HCT116 (cell line): ENCODE measurements at regions not wholly inside any gene's neighbourhood (a gene's known extent, or its start where the extent isn't known, plus 50 kb on each side); places are given as distances from the start of the nearest gene placed in this dataset.

Experiments
- ATAC-seq: fragments of 200-7000 bp; cut with Tn5 transposase; 2 replicates; pipeline ENCODE4 v1.9.1; 2020; ENCODE audit warnings: mild to moderate bottlenecking, moderate library complexity
- BruUV-seq: library from RNA; stranded (reverse); fragments of 400-500 nt; replicated peaks from 2 replicates; lab custom pipeline; 2021; lab: Mats Ljungman, UMichigan
- CTCF ChIA-PET: fragments of 300-600 bp; sonication (Branson Sonifier 250); formaldehyde crosslinking; loops from one replicate; lab custom pipeline; 2021; ENCODE audit warnings: antibody characterized with exemption; lab: Charles Lee
- POLR2A ChIA-PET: fragments of 300-600, 350-600 bp; sonication (Branson Sonifier 250); formaldehyde crosslinking; loops from one replicate; lab custom pipeline; 2021; ENCODE audit warnings: antibody characterized with exemption; lab: Charles Lee
- RAD21 ChIA-PET, 2 experiments: fragments of 300-600 bp; sonication (Branson Sonifier 250); formaldehyde crosslinking; loops; one replicate each; lab custom pipeline; 2023; ENCODE audit warnings: low total read pairs in 2 of 2; ENCODE audit not compliant: uncharacterized antibody in 2 of 2, unreplicated experiment in 2 of 2, low non-redundant PET in 1 of 2; lab: Charles Lee
- DNase-seq: peaks from one replicate; pipeline ENCODE4 v3.0.0-alpha.2; 2010; ENCODE audit warnings: low read depth, low spot score
- H2AFZ ChIP-seq: fragments of 200-600 bp; shearing (Covaris generic), sonication (generic); 2 replicates; pipeline ENCODE4 v1.6.1; 2017; ENCODE audit warnings: low read depth, mixed run types, mixed read lengths, antibody characterized with exemption, low read length; ENCODE audit not compliant: poor library complexity, severe bottlenecking
- H3K27ac ChIP-seq: 2 replicates; pipeline ENCODE4 v1.5.1; 2012; ENCODE audit warnings: low read depth, low read length
- H3K27me3 ChIP-seq: fragments of 200-600 bp; sonication (generic); 2 replicates; pipeline ENCODE4 v1.6.1; 2016; ENCODE audit warnings: mixed run types, low read length, mixed read lengths; ENCODE audit not compliant: insufficient read depth
- H3K36me3 ChIP-seq, 2 experiments: fragments of 200-500 bp in 1 of 2; fragments of 200-600 bp in 1 of 2; sonication (Bioruptor generic) in 1 of 2; sonication (generic) in 1 of 2; 2 replicates each; pipeline versions ENCODE4 v1.5.1 to v1.6.1; 2014 to 2016; ENCODE audit warnings: low read length in 2 of 2, inconsistent platforms in 1 of 2, mixed read lengths in 1 of 2, mixed run types in 1 of 2; ENCODE audit not compliant: insufficient read depth in 2 of 2, control insufficient read depth in 1 of 2
- H3K4me1 ChIP-seq, 2 experiments: fragments of 200-600 bp in 1 of 2; sonication (generic) in 1 of 2; 2 replicates each; pipeline versions ENCODE4 v1.5.1 to v1.6.1; 2012 to 2017; ENCODE audit warnings: low read length in 2 of 2, inconsistent platforms in 1 of 2, mild to moderate bottlenecking in 1 of 2, mixed read lengths in 1 of 2, mixed run types in 1 of 2, moderate library complexity in 1 of 2; ENCODE audit not compliant: insufficient read depth in 2 of 2, control insufficient read depth in 1 of 2
- H3K4me2 ChIP-seq: fragments of 200-600 bp; sonication (generic); 2 replicates; pipeline ENCODE4 v1.6.1; 2017; ENCODE audit warnings: mixed run types, low read length, mixed read lengths
- H3K4me3 ChIP-seq, 2 experiments: fragments of 200-600 bp in 1 of 2; sonication (generic) in 1 of 2; replicated peaks in 1 of 2; 2 replicates each; pipeline ENCODE4 v1.5.1; 2011 to 2016; ENCODE audit warnings: low read length in 2 of 2, control low read depth in 1 of 2, low read depth in 1 of 2, mild to moderate bottlenecking in 1 of 2, mixed read lengths in 1 of 2, mixed run types in 1 of 2
- H3K79me2 ChIP-seq: fragments of 200-600 bp; sonication (generic); 2 replicates; pipeline ENCODE4 v1.6.1; 2017; ENCODE audit warnings: mild to moderate bottlenecking, mixed run types, low read length, moderate library complexity, mixed read lengths; ENCODE audit not compliant: insufficient read depth
- H3K9ac ChIP-seq: fragments of 200-600 bp; sonication (generic); 2 replicates; pipeline ENCODE4 v1.6.1; 2016; ENCODE audit warnings: low read length, mixed read lengths
- H3K9me2 ChIP-seq: fragments of 200-600 bp; sonication (generic), shearing (Covaris generic); 2 replicates; pipeline ENCODE4 v1.6.1; 2017; ENCODE audit warnings: mixed run types, mild to moderate bottlenecking, moderate library complexity; ENCODE audit not compliant: insufficient read depth
- H3K9me3 ChIP-seq, 2 experiments: fragments of 200-500 bp in 1 of 2; fragments of 200-600 bp in 1 of 2; sonication (Bioruptor generic) in 1 of 2; sonication (generic) in 1 of 2; 2 replicates each; pipeline ENCODE4 v1.6.1; 2014 to 2017; ENCODE audit warnings: low read length in 2 of 2, mixed read lengths in 2 of 2, inconsistent platforms in 1 of 2, low read depth in 1 of 2, mild to moderate bottlenecking in 1 of 2, mixed run types in 1 of 2, moderate library complexity in 1 of 2; ENCODE audit not compliant: control insufficient read depth in 1 of 2, insufficient read depth in 1 of 2
- H4K20me1 ChIP-seq: fragments of 200-600 bp; sonication (generic), shearing (Covaris generic); 2 replicates; pipeline ENCODE4 v1.6.1; 2017; ENCODE audit warnings: mixed run types, mild to moderate bottlenecking, moderate library complexity; ENCODE audit not compliant: insufficient read depth
- CBX3 ChIP-seq: IDR thresholded peaks from 2 replicates; pipeline ENCODE4 v1.6.1; 2012; ENCODE audit warnings: low read depth
- CTCF ChIP-seq, 3 experiments: fragments of 200-600 bp in 1 of 3; sonication (generic) in 1 of 3; IDR thresholded peaks in 2 of 3; conservative IDR thresholded peaks in 1 of 3; 2 replicates each; pipeline ENCODE4 v1.5.1; 2012 to 2017; ENCODE audit warnings: low read depth in 2 of 3, low read length in 2 of 3, antibody characterized with exemption in 1 of 3, borderline replicate concordance in 1 of 3, control low read depth in 1 of 3, mild to moderate bottlenecking in 1 of 3, mixed read lengths in 1 of 3, mixed run types in 1 of 3, moderate library complexity in 1 of 3; ENCODE audit not compliant: insufficient read depth in 1 of 3
- FOSL1 ChIP-seq: IDR thresholded peaks from 2 replicates; pipeline ENCODE4 v1.6.1; 2012; ENCODE audit warnings: low read depth
- REST ChIP-seq: IDR thresholded peaks from 2 replicates; pipeline ENCODE4 v1.6.1; 2012; ENCODE audit warnings: low read depth
- SIN3A ChIP-seq: IDR thresholded peaks from 2 replicates; pipeline ENCODE4 v1.6.1; 2012; ENCODE audit warnings: low read depth
- intact Hi-C: fragments of 100-400 bp; cut with micrococcal nuclease; formaldehyde crosslinking; loops from 2 replicates; pipeline ENCODE4 v1.10.0; 2022

- H3K4me2 ChIP-seq = no peak overlapping the region
- no TSS peak for BruUV-seq
- H3K27me3 ChIP-seq = no peaks in the 10 kb centered on the region
- no peaks in the 10 kb centered on the region for H4K20me1 ChIP-seq
- CTCF ChIA-PET = no interaction called here
- no peaks in the 10 kb centered on the region for H3K36me3 ChIP-seq
- POLR2A ChIA-PET = no interaction called here
- intact Hi-C loops = no loop called here
- DNase-seq (no peak), ATAC-seq (no peak)
- H2AFZ ChIP-seq = no peak overlapping the region
- peaks cover 5 to 18% of the 10 kb centered on the region in 2 experiments; a peak in 2 of 4 replicates for H3K9me3 ChIP-seq
- H3K4me3 ChIP-seq = no peak overlapping the region
- H3K9ac ChIP-seq = no peak overlapping the region
- no peaks in the 10 kb centered on the region for H3K79me2 ChIP-seq
- TF ChIP-seq REST (no peak), FOSL1 (no peak), SIN3A (no peak), CTCF (IDR thresholded peaks at IDR 0.05 in 2 of 3, conservative IDR thresholded peaks at IDR 0.05 in 1 of 3; ENCODE audit: borderline replicate concordance in 1 of 3, insufficient read depth in 1 of 3, low read depth in 2 of 3, low read length in 2 of 3) (no peak), CBX3 (no peak)
- TF ChIP-seq, all 23 proteins: peak for 0
- H3K27ac ChIP-seq = no peak overlapping the region
- RAD21 ChIA-PET = no interaction called here
- no peaks in the 10 kb centered on the region for H3K9me2 ChIP-seq
- no peaks in the 10 kb centered on the region for H3K4me1 ChIP-seq
Observed at GRCh38 chr3:80993241-80993945, 768.1 kb downstream of the GBE1 start.
